NCI-H2196 treated with DMSO at 0.1 percent for 48 hours (cell line): ENCODE measurements at regions not wholly inside any gene's neighbourhood (a gene's known extent, or its start where the extent isn't known, plus 50 kb on each side); places are given as distances from the start of the nearest gene placed in this dataset.
"Not testable (repeated sequence)": the region's sequence is repeated elsewhere in the genome, so short reads cannot be mapped to it uniquely, and the experiment has no call there.

ENCODE experiments used
- DNase-seq: peaks from one replicate; lab custom pipeline; 2025; ENCODE audit not compliant: unreplicated experiment; lab: John Stamatoyannopoulos, UW

DNA sequence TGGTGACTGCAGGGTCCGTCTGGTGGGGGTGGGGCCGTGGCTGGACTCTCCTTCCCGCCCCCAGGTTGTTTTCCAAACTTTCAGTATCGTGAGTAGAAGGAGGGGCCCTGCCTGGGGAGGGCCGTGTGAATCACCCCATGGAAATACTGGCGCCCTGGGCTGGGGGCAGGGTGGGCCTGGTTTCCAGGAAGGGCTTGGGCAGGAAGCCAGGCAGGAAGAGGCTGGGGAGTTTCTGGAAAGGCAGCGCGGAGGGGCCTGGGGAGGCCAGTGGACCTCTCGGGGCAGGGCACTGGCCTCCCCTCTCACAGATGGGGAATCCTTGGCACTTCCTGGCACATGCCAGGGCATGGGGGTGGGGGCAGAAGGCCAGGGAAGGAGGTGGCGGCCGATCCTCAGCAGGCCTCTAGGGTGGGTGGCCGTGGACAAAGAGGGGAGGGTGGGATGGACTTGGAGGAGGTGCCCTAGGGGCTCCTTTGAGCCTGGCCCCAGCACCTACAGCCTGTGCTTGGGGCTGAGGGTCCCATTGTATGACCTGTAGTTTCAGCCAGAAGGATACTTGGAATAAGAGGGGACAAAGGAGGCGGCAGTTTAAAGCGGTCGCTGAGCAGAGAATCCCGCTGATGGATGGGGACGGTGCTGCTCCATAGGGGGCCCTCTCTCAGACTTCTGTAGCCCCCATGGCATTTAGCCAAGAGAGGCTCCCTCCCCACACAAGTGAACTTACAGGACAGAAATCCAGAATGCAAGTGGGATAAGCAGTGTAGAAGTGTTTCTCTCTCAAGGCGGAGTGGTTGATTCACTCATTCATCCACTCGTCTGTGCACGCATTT is 56.5 kb upstream of the GATA2 start:
- DNase-seq = no peak

DNA sequence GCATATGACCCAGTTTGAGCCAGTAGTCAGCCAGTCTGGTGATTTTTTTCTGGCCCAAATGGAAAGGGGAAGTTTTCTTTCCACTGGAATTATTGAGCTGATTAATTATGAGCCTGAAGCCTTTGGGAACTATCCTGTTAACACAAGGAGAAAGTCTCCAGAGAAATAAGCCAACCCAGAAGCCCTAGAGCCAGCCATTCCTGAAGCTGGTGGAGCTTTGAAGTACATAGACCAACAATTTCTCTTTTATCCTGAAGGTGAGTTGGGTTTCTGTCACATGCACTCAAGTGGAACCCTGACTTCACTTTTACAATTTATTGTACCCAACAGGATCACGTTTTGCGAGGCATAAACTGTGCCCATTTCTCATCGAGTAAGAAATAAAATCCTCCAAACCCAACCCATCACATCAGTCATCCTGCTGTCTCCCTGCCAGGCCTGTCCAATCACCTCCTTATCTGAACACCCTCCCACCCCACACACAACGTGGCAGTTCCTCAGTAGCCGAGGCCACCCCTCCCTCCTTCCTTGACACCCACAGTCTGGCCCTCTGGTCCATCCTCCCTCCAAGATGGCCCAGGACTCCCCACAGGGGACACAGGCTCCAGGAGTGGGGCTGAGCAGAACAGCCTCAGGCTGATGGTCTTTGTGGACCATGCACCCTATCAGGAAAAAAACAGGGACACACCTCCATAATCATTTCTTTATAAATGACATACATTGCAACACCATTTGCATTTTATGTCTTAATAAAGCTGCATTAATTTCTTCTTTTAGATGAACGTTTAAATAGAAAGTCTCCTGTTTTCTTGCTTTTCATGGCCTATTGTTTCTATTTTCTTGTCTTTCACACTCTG is 55.7 kb upstream of the GATA2 start:
- DNase-seq = no peak

DNA sequence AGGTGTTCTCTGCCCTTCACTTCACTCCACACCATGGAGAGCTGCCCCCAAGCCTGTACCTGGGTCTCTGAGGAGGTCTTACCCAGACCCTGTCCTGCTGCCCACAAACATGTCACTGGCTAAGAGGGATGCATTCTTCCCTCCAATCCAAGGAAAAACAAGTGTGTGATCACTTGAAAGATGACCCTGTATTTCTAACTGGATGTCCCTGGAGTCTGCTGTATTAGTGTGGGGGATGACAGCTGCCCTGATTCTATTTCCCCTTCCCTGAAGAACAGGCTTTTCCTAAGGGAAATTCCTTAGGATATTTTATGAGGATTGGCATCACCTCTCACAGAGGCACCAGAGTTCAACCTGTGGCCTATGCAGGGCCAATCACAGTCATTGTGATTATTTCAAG is 55.0 kb upstream of the GATA2 start:
- DNase-seq = no peak

DNA sequence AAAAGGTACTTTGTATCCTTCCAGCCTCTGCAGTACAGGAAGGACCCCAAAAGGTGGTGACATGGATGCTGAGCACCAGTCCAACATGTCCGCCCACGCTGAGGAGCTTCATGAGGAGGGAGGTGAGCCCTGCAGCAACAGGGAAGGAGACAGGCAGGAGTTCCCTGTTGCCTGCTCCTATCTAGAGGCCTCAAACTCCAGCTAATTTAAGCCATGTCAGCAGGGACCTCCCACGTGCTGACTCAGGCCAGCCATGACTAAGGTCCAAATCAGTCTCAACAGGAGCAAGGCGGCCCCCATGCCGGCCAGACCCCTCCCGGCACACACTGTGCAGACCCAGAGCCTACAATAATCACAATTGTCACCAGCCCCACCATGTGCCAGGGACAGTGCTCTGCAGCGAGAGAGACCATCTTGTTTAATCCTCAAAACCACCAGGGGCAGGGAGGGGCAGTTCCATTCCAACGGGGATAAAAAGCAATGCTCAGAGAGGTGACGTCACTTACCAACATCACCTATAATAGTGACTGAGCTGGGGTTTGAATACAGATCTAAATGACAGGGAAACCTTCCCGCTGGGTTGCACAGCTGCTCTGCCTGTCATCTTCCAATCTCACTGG is 54.5 kb upstream of the GATA2 start:
- DNase-seq = no peak

DNA sequence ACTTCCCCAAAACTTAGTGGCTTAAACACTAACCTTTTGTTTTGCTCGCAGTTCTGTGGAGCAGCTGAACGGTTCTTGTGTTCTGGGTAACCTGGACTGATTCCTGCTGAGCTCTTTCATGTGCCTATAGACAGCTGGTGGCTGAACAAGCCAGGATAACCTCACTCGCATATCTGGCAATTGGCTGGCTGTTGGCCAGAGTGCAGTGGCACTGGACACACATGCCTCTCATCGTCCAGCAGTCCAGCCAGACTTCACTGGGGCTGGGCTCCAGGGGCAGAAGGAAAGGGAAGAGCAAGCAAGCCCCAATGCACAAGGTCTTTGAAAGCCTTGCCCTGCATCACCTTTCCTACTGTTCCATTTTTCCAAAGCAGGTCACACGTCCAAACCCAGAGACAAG is 53.6 kb upstream of the GATA2 start:
- DNase-seq = no peak

DNA sequence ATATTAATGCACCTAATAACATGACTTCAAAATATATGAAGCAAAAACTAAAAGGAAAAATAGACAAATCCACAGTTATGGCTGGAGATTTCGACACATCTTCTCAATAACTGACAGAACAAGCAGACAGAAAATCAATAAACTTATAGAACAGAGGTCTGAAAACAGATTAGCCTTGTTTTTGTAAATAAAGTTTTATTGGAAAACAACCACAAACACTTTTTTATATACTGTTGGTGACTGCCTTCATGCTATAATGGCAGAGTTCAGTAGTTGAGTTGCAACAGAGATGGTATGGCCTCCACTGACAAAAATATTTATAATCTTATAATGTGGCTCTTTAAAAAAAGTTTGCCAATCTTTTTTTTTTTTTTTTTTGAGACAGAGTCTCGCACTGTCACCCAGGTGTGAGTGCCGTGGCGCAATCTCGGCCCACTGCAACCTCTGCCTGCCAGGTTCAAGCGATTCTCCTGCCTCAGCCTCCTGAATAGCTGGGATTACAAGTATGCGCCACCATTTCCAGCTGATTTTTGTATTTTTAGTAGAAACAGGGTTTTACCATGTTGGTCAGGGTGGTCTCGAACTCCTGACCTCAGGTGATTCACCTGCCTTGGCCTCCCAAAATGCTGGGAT is 52.2 kb upstream of the GATA2 start:
- DNase-seq = no peak

DNA sequence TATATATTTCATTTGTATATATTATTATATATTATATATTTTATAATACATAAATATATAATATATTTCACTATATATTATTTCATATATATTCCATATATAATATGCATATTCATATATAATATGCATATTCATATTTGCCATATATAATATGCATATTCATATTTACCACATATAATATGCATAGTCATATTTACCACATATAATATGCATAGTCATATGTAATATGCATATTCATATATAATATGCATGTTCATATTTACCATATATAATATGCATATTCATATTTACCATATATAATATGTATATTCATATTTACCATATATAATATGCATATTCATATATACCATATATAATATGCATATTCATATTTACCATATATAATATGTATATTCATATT is 51.2 kb upstream of the GATA2 start:
- DNase-seq = no peak

DNA sequence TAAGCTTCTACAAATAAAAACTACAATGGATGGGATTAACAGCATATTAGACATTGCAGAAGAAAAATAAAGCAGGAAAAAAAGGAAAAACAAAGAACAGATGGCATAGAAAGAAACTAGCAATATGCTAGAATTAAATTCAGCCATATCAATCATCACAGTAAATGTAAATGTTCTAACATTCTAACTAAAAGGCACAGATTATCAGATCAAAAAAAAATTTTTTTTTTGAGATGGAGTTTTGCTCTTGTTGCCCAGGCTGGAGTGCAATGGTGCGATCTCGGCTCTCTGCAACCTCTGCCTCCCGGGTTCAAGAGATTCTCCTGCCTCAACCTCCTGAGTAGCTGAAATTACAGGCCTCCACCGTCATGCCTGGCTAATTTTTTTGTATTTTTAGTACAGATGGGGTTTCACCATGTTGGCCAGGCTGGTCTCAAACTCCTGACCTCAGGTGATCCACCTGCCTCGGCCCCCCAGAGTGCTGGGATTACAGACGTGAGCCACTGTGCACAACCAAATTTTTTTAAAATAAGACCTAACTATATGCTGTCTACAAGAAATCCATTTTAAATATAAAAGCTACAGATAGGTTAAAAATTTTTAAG is 50.7 kb upstream of the GATA2 start:
- not testable (repeated sequence) for DNase-seq
